Duodenal mucosa (tissue), 2 donors: ENCODE measurements at regions not wholly inside any gene's neighbourhood (a gene's known extent, or its start where the extent isn't known, plus 50 kb on each side); places are given as distances from the start of the nearest gene placed in this dataset.

Experiments
- H3K27ac ChIP-seq: one replicate; pipeline ENCODE4 v1.7.0; 2013; ENCODE audit warnings: low read depth, low read length
- H3K27me3 ChIP-seq, 2 donors: one replicate each; pipeline ENCODE4 v1.7.0; 2013; ENCODE audit warnings: low read length in 2 of 2, control low read depth in 1 of 2; ENCODE audit not compliant: insufficient read depth in 2 of 2, control insufficient read depth in 1 of 2
- H3K36me3 ChIP-seq, 2 donors: one replicate each; pipeline ENCODE4 v1.7.0; 2013; ENCODE audit warnings: low read length in 2 of 2, control low read depth in 1 of 2; ENCODE audit not compliant: insufficient read depth in 2 of 2, control insufficient read depth in 1 of 2
- H3K4me1 ChIP-seq, 2 donors: one replicate each; pipeline ENCODE4 v1.7.0; 2013; ENCODE audit warnings: low read length in 2 of 2, control low read depth in 1 of 2; ENCODE audit not compliant: insufficient read depth in 2 of 2, control insufficient read depth in 1 of 2
- H3K4me3 ChIP-seq, 2 donors: one replicate each; pipeline ENCODE4 v1.7.0; 2013; ENCODE audit warnings: low read length in 2 of 2, low read depth in 1 of 2
- H3K9ac ChIP-seq, 2 donors: one replicate each; pipeline ENCODE4 v1.7.0; 2013; ENCODE audit warnings: low read length in 2 of 2, low read depth in 1 of 2
- H3K9me3 ChIP-seq, 2 donors: one replicate each; pipeline ENCODE4 v1.7.0; 2013; ENCODE audit warnings: low read length in 2 of 2, control low read depth in 1 of 2; ENCODE audit not compliant: control insufficient read depth in 1 of 2

DNA sequence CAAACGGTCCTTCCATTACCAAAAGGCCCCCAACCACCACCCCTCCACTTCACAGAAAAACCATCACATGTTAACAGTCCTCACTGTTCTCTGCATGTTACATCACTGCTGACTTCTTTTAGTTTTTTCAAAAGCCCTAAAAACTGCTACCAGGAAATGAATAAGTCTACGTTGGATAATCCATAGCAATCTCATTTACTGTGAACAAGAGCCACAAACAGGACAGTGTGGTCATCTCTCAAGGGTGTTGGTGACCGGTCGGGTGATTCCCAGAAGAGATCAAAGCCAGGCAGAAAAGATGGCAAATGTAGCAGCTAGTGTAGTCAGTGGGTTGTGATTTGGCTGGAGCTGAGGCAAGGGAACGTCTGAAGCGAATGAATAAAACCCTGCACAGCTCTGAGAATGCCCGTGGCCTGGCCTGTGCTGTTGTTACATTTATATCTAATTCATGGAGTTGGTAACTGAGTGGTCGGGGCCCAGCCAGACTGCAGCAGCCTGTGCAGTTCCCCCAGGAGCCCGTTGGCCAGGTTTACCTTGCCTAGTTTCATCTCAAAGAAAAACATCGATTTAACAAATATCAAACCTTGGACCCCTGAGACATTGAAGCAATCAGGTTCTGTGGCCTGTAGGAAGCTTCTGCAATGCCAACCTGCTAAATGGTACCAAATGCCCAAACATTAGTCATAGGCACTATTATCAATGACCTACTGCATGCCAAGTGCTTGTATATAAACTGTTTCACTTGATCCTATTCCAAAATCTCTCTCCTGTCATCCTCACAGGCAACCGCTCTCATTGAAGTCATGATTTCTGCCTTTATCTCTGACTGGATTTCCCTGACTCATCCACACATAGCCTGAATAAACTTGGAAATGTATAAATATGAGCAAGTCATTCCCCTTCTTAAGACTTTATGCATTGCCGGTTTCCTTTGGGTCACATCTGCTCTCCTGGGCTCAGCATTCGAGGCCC lies 153.8 kb upstream of the SERP2 start:
- H3K9ac ChIP-seq: no peak overlapping the region
- peaks cover 9 to 17% of the 10 kb centered on the region in 2 donors for H3K4me1 ChIP-seq
- H3K4me3 ChIP-seq: no peak overlapping the region
- no peak overlapping the region for H3K27ac ChIP-seq
- H3K27me3 ChIP-seq: no peaks in the 10 kb centered on the region
- no peaks in the 10 kb centered on the region for H3K9me3 ChIP-seq
- H3K36me3 ChIP-seq: no peaks in the 10 kb centered on the region

DNA sequence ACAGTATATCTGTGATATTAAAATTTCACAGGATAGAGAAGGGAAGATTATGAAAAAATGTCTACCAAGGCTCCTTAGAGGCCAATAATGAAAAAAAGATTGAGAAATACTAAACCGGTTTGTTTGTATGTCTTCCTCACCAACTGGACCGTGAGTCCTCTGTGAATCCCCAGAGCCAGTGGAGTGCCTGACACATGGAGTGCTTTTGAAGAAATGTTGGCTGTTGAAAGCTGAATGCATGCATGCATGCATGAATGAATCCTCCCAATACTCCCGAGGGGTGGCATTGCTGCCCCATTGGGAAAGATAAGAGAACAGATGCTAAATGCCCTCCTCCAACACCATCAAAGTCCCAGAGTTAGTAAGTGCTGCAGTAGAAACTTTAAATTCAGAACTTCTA lies 152.7 kb upstream of the SERP2 start:
- H3K27ac ChIP-seq: no peak overlapping the region
- no peaks in the 10 kb centered on the region for H3K36me3 ChIP-seq
- no peak overlapping the region for H3K9ac ChIP-seq
- H3K4me1 ChIP-seq: peaks cover 9 to 17% of the 10 kb centered on the region in 2 donors
- no peak overlapping the region for H3K4me3 ChIP-seq
- no peaks in the 10 kb centered on the region for H3K9me3 ChIP-seq
- no peaks in the 10 kb centered on the region for H3K27me3 ChIP-seq

DNA sequence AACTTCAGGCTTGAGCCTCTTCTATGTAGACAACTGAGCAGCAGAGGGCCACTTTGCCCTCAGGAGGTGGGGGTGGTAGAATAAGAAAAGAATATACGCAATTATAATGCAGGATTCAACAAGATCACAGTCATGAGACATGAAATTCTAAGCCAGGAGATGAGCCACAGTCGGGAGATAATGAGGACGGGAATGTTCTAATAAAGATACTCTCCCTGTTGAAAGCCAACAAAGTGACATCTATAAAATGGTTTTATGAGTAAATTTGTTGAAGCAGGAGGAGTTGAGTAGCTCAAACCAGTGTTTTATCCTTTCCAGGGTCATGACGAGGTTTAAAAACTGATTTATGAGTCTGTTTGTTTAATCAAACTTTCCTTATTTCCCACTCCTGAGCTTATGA lies 152.0 kb upstream of the SERP2 start:
- H3K27ac ChIP-seq: no peak overlapping the region
- H3K27me3 ChIP-seq: no peaks in the 10 kb centered on the region
- no peak overlapping the region for H3K9ac ChIP-seq
- peaks cover 9 to 17% of the 10 kb centered on the region in 2 donors for H3K4me1 ChIP-seq
- H3K36me3 ChIP-seq: no peaks in the 10 kb centered on the region
- H3K4me3 ChIP-seq: no peak overlapping the region
- H3K9me3 ChIP-seq: no peaks in the 10 kb centered on the region

DNA sequence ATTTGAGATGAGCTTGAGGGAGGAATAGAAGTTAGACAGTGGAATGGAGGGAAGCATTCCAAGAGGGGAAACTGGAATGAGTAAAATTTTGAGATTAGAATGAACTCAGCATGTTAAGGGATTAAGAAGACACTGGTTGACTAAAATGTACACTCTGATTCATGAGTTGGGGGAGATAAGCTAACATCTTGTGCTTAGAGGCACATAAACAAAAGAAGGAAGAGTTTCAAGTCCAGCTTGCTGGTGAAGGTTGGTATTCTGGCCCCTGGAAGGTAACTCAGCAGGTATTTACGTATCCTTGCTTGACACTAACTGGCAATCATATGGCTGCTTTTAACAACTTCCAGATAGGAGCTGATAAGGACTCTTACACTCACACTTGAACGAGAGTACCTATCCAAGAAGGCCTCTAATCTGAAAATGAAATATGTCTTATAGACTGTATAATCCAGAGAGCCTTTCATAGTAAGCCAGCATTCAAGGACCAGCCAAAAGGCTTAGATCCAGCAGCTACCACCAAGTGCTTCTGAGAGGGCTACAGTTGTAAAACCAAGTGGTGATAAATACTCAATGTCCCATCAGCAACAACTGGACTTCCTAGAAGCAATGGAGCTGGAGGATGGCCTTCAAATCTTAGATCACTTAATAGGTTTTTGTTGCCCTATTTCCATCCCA lies 149.7 kb upstream of the SERP2 start:
- H3K9ac ChIP-seq: no peak overlapping the region
- H3K36me3 ChIP-seq: no peaks in the 10 kb centered on the region
- no peak overlapping the region for H3K4me3 ChIP-seq
- peak overlapping the region; percentile 36 for H3K27ac ChIP-seq
- H3K27me3 ChIP-seq: no peaks in the 10 kb centered on the region
- peaks cover under 1 to 4% of the 10 kb centered on the region in 2 donors for H3K4me1 ChIP-seq
- no peaks in the 10 kb centered on the region for H3K9me3 ChIP-seq

DNA sequence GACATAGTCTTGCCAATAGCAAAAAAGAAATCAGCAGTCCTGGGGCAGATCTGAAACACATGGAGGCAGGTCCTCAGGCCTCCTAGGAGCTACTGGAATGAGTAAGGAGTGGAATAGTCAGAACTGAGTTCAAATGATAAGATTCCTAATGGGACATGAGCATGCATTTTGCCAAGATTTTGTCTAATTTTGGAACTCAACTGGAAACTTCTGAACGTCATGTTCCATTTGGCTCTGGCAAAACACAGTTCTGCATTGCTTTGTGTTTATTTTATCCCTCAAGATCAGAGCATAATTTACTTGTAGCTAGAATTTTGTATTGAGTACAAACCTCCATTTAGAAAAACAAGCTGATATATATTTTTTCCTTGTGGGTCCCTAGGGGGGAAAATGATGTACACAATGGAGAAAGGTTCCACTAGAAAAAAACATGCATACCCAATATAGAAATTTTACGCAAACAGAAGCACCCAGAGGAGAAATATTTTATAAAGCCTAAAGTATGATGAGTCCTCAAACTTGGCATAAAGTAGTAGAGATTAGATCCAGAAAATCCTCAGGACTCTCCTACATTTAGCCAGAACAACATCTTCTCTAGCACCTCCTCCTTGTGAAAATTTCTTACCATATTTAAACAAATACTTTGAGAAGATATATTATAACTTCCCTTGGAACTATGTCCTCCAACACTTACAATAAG lies 149.0 kb upstream of the SERP2 start:
- H3K9ac ChIP-seq: no peak overlapping the region
- H3K9me3 ChIP-seq: no peaks in the 10 kb centered on the region
- no peak overlapping the region for H3K27ac ChIP-seq
- H3K36me3 ChIP-seq: no peaks in the 10 kb centered on the region
- H3K4me1 ChIP-seq: no peaks in the 10 kb centered on the region
- H3K27me3 ChIP-seq: no peaks in the 10 kb centered on the region
- H3K4me3 ChIP-seq: no peak overlapping the region

DNA sequence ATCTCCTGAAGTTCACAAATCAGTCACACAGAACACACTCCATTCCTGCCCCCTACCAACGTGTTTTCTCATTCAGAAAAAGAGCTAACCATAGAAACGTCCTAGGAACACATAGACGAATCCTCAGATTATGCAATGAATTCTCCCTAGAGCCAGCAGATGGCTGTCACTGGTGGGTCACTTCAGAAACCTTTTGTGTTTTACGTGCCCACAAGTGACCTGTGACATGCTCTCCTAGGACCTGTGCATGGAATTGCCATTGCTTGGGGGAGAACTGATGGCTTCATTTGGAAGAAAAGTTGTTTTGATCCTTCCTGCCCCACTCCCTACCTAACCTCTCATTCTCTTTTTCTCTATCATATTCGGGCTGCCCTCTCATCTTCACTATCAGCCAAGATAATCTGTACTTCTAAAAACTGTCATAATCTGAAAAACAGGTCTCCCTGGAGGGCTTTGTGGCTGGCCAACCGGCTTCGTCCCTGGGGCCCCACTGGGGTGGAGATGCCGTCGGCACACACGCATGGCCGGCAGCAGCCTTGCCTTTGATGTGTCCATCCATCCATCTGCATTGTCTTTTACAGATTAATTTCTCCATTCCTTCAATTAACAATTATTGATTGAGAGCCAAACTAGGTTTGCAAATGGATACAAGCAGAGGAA lies 144.1 kb upstream of the SERP2 start:
- Histone ChIP-seq H3K4me3 (no peak overlapping the region), H3K27ac (no peak overlapping the region), H3K4me1 (peaks cover 10 to 16% of the 10 kb centered on the region in 2 donors), H3K27me3 (no peaks in the 10 kb centered on the region), H3K36me3 (no peaks in the 10 kb centered on the region), H3K9ac (no peak overlapping the region), H3K9me3 (no peaks in the 10 kb centered on the region)

DNA sequence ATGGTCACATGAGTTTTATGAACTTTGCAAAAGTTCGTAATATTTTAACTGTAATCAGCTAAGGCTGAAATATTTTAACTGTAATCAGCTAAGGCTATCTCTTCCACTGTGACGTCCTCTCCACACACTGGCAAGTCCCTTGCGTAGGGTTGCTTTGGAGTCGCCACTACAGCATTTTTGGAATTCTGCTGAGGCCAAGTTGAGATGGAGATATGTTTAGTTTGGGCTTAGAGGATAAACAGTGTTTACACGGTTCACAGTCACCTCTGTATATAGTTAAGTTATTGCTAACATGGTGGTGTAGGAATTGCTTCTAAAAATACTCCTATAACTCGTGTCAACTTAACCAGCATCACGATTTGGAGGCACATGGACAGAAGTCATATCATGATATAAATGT lies 143.6 kb upstream of the SERP2 start:
- Histone ChIP-seq H3K36me3 (no peaks in the 10 kb centered on the region), H3K4me1 (peaks cover 10 to 16% of the 10 kb centered on the region in 2 donors), H3K4me3 (no peak overlapping the region), H3K27ac (no peak overlapping the region), H3K27me3 (no peaks in the 10 kb centered on the region), H3K9me3 (no peaks in the 10 kb centered on the region), H3K9ac (no peak overlapping the region)

DNA sequence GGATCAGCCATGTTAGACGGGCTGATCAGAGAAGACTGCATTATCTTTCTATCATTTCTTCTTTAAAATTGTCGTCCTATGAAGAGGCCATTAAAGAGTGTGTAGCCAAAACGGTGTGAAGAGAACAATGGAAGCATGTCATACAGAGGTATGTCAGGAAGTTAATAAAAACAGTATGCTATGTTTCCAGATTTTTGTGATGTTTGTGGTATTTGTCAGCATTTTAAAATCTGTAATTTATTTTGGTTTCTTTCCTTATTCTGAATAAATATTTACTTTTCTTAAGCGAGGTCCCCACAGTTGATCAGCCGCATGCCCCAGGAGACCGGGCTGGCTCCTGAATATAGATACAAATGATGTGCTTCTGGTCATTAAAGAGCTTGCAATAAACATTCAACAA lies 142.9 kb upstream of the SERP2 start:
- H3K4me3 ChIP-seq: no peak overlapping the region
- peaks cover 10 to 16% of the 10 kb centered on the region in 2 donors for H3K4me1 ChIP-seq
- H3K27me3 ChIP-seq: no peaks in the 10 kb centered on the region
- no peak overlapping the region for H3K9ac ChIP-seq
- H3K27ac ChIP-seq: no peak overlapping the region
- no peaks in the 10 kb centered on the region for H3K9me3 ChIP-seq
- H3K36me3 ChIP-seq: no peaks in the 10 kb centered on the region

DNA sequence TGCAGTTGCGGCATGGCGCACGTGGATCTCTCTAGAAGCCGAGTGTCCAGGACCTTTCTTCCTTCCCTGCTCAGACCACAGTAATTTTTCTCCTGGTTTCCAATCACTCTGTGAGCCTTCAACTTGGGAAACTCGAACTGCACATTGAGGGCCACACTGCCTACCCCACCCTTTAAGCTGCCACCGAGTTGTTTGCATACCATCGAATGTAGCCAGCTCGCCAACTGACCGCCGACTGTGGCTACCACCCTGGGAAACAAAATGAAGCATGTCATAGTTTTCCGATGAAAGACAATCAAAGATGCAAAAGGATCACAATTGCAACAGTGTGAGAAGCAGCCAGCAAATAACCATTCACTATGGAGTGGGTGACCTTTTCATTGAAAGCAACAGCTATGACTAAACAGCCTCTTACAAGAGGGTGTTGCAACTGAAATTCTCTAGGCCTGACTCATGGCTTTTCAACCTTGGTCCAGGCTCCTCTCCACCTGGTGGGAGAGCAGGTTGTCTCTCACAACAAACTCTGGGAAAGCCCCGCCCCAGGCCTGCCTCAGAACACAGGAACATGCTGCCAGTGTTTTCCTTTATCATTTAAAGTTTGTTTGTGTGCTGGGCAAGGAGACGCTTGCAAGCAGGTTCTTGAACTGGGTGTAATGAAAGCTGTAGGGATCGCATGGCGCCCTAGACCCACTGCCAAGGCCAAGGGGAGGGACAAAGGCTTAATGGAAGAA lies 141.7 kb upstream of the SERP2 start:
- Histone ChIP-seq H3K9me3 (no peaks in the 10 kb centered on the region), H3K27me3 (no peaks in the 10 kb centered on the region), H3K36me3 (no peaks in the 10 kb centered on the region), H3K27ac (peak overlapping the region; percentile 23), H3K9ac (no peak overlapping the region), H3K4me1 (peaks cover 13 to 16% of the 10 kb centered on the region in 2 donors), H3K4me3 (no peak overlapping the region)
